ENCODE measurements at regions not wholly inside any gene's neighbourhood (a gene's known extent, or its start where the extent isn't known, plus 50 kb on each side); places are given as distances from the start of the nearest gene placed in this dataset.

DNA sequence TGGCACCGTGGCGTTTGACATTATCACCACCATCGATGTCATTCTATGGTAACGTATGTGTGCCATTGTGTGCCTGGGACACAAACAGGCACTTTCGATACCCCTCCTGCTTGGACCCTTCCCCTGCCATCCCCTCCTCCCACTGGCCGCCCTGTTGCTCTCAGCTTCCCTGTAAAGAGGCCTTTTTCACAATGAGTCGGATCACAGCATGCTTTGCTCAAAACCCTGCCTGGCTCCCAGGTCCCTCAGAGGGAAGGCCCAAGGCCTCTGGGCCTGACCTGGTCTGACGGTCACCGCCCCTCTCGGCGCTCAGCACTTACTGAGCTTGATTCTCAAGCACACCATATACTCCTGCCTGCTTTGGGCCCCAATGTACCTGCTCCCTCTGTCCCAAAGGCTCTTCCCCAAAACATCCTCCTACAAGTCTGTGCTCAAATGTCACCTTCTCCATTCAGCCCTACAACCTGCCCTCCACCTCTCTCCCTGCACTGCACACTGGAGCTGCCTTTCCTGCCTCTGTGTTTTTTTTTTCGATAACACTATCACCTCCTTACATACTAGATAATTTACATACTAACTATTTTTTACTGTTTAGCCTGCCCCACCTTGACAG, 303.8 kb downstream of the SOX9 start:
- no peaks in the 10 kb centered on the region for H3K27me3 ChIP-seq (replicated peaks; ENCODE audit: insufficient read depth, low read depth, low read length, poor library complexity)
- no TSS peak for BruUV-seq (replicated peaks)
- no peak overlapping the region for H3K4me3 ChIP-seq (ENCODE audit: low read depth, low read length, poor library complexity, severe bottlenecking)
- peaks cover 25% of the 10 kb centered on the region for H3K4me1 ChIP-seq (ENCODE audit: insufficient read depth, low read length, poor library complexity, severe bottlenecking)
- TF ChIP-seq, protein P1, sequence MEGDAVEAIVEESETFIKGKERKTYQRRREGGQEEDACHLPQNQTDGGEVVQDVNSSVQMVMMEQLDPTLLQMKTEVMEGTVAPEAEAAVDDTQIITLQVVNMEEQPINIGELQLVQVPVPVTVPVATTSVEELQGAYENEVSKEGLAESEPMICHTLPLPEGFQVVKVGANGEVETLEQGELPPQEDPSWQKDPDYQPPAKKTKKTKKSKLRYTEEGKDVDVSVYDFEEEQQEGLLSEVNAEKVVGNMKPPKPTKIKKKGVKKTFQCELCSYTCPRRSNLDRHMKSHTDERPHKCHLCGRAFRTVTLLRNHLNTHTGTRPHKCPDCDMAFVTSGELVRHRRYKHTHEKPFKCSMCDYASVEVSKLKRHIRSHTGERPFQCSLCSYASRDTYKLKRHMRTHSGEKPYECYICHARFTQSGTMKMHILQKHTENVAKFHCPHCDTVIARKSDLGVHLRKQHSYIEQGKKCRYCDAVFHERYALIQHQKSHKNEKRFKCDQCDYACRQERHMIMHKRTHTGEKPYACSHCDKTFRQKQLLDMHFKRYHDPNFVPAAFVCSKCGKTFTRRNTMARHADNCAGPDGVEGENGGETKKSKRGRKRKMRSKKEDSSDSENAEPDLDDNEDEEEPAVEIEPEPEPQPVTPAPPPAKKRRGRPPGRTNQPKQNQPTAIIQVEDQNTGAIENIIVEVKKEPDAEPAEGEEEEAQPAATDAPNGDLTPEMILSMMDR (conservative IDR thresholded peaks at IDR 0.05; ENCODE audit: low read depth, low read length), result no peak
- TF ChIP-seq EZH2 (IDR thresholded peaks at IDR 0.05; ENCODE audit: borderline replicate concordance, low read depth, low read length, poor library complexity, severe bottlenecking), result no peak
- intact Hi-C loops (cut with micrococcal nuclease; ENCODE audit: unreplicated experiment), result loop anchor here (5.0 kb wide), 1 partner anchor 93 kb away; no protein-coding TSS in a partner anchor
- no peak overlapping the region for H3K27ac ChIP-seq (ENCODE audit: low read depth, low read length, poor library complexity, severe bottlenecking)
- H3K9me3 ChIP-seq (ENCODE audit: low read depth, low read length, poor library complexity, severe bottlenecking), result no peaks in the 10 kb centered on the region
- no peak for DNase-seq (ENCODE audit: low spot score)
- no peaks in the 10 kb centered on the region for H3K36me3 ChIP-seq (ENCODE audit: insufficient read depth, low read length, poor library complexity, severe bottlenecking)
- POLR2A ChIA-PET (ENCODE audit: low non-redundant PET), result no interaction called here
- CTCF ChIA-PET, result no interaction called here

DNA sequence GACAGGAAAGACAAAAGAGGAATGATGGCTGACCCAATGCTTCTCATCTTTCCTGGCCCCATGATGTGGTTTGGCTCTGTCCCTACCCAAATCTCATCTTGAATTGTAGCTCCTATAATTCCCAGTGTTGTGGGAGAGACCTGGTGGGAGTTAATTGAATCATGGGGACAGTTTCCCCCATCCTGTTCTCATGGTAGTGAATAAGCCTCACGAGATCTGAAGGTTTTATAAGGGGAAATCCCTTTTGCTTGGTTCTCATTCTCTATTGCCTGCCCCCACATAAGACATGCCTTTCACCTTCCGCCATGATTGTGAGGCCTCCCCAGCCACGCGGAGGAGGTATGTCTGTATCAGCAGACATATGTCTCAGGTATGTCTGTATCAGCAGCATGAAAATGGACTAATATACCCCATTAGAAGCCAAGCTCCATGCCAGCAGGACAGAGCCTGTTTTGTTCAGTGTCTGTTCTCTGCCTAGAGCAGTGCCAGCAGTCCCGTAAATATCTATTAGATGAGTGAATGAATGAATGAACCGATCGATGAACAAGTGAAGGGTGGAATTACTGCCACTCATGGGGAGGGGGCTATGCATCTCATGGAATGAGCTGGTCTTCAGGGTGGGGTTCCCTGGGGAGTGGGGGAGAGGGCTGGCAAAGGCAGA, 304.4 kb downstream of the SOX9 start:
- no peak for TF ChIP-seq EZH2 (IDR thresholded peaks at IDR 0.05; ENCODE audit: borderline replicate concordance, low read depth, low read length, poor library complexity, severe bottlenecking)
- TF ChIP-seq, protein P1 (conservative IDR thresholded peaks at IDR 0.05; ENCODE audit: low read depth, low read length), result no peak
- H3K9me3 ChIP-seq (ENCODE audit: low read depth, low read length, poor library complexity, severe bottlenecking), result no peaks in the 10 kb centered on the region
- no peak for DNase-seq (ENCODE audit: low spot score)
- ChIA-PET POLR2A (ENCODE audit: low non-redundant PET) (no interaction called here), CTCF (no interaction called here)
- H3K4me3 ChIP-seq (ENCODE audit: low read depth, low read length, poor library complexity, severe bottlenecking), result no peak overlapping the region
- no peaks in the 10 kb centered on the region for H3K27me3 ChIP-seq (replicated peaks; ENCODE audit: insufficient read depth, low read depth, low read length, poor library complexity)
- intact Hi-C loops (cut with micrococcal nuclease; ENCODE audit: unreplicated experiment), result loop anchor here (5.0 kb wide), 1 partner anchor 92 kb away; no protein-coding TSS in a partner anchor
- peaks cover 18% of the 10 kb centered on the region for H3K4me1 ChIP-seq (ENCODE audit: insufficient read depth, low read length, poor library complexity, severe bottlenecking)
- no peak overlapping the region for H3K27ac ChIP-seq (ENCODE audit: low read depth, low read length, poor library complexity, severe bottlenecking)
- BruUV-seq (replicated peaks), result no TSS peak
- H3K36me3 ChIP-seq (ENCODE audit: insufficient read depth, low read length, poor library complexity, severe bottlenecking), result no peaks in the 10 kb centered on the region

DNA sequence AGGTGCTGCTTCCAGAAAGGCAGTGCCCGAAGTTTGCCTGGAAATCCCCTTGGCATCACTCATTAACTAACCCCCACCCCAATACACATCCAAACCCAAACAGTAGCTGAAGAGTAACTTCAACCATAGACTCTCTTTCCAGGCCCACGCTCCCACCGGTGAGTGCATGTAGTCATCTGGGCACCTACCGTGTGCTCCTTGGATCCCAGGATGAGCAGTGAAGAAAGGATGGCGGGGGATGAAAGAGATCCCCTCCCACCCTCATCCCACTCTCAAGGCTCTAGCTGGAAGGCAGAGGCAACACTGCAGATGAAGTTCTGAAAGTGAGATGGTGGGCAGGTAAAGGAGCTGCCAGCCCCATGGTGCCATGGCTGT, 305.0 kb downstream of the SOX9 start:
- Histone ChIP-seq H3K27me3 (replicated peaks; ENCODE audit: insufficient read depth, low read depth, low read length, poor library complexity) (no peaks in the 10 kb centered on the region), H3K9me3 (ENCODE audit: low read depth, low read length, poor library complexity, severe bottlenecking) (no peaks in the 10 kb centered on the region), H3K36me3 (ENCODE audit: insufficient read depth, low read length, poor library complexity, severe bottlenecking) (no peaks in the 10 kb centered on the region), H3K4me3 (ENCODE audit: low read depth, low read length, poor library complexity, severe bottlenecking) (no peak overlapping the region), H3K27ac (ENCODE audit: low read depth, low read length, poor library complexity, severe bottlenecking) (no peak overlapping the region), H3K4me1 (ENCODE audit: insufficient read depth, low read length, poor library complexity, severe bottlenecking) (peaks cover 13% of the 10 kb centered on the region)
- ChIA-PET POLR2A (ENCODE audit: low non-redundant PET) (no interaction called here), CTCF (no interaction called here)
- TF ChIP-seq, protein P1 (conservative IDR thresholded peaks at IDR 0.05; ENCODE audit: low read depth, low read length), result no peak
- no peak for TF ChIP-seq EZH2 (IDR thresholded peaks at IDR 0.05; ENCODE audit: borderline replicate concordance, low read depth, low read length, poor library complexity, severe bottlenecking)
- intact Hi-C loops (cut with micrococcal nuclease; ENCODE audit: unreplicated experiment), result loop anchor here (5.0 kb wide), 1 partner anchor 92 kb away; no protein-coding TSS in a partner anchor
- BruUV-seq (replicated peaks), result no TSS peak
- DNase-seq (ENCODE audit: low spot score), result no peak

All from A673 (cell line).